WTC11 (cell line): ENCODE measurements at regions not wholly inside any gene's neighbourhood (a gene's known extent, or its start where the extent isn't known, plus 50 kb on each side); places are given as distances from the start of the nearest gene placed in this dataset.

Source experiments
- ATAC-seq: fragments of 200-7000 bp; cut with Tn5 transposase; 2 replicates; pipeline ENCODE4 v1.10.0; 2021; ENCODE audit warnings: mild to moderate bottlenecking, moderate library complexity
- CTCF ChIA-PET: fragments of 300-600 bp; sonication (Branson Sonifier 250); formaldehyde crosslinking; loops from one replicate; lab custom pipeline; 2021; ENCODE audit warnings: antibody characterized with exemption; lab: Charles Lee
- POLR2A ChIA-PET: fragments of 350-600 bp; sonication (Branson Sonifier 250); formaldehyde crosslinking; loops from one replicate; lab custom pipeline; 2021; ENCODE audit warnings: antibody characterized with exemption; lab: Charles Lee
- DNase-seq: peaks from one replicate; pipeline ENCODE4 v3.0.0; 2021; ENCODE audit warnings: low spot score
- H3K27ac Mint-ChIP-seq: 2 replicates; pipeline ENCODE4 v1.8.0; 2021; ENCODE audit warnings: mixed read lengths
- H3K27me3 Mint-ChIP-seq: 2 replicates; pipeline ENCODE4 v1.8.0; 2021; ENCODE audit warnings: low read depth, mild to moderate bottlenecking, moderate library complexity, mixed read lengths
- H3K36me3 Mint-ChIP-seq: 2 replicates; pipeline ENCODE4 v1.8.0; 2021; ENCODE audit warnings: mixed read lengths
- H3K4me1 Mint-ChIP-seq: 2 replicates; pipeline ENCODE4 v1.8.0; 2022; ENCODE audit warnings: mixed read lengths
- H3K4me3 Mint-ChIP-seq: 2 replicates; pipeline ENCODE4 v1.8.0; 2021; ENCODE audit warnings: mild to moderate bottlenecking, moderate library complexity, mixed read lengths
- H3K9me3 Mint-ChIP-seq: 2 replicates; pipeline ENCODE4 v1.8.0; 2021; ENCODE audit warnings: mixed read lengths
- AFF4 ChIP-seq: sonication (generic); formaldehyde crosslinking; IDR thresholded peaks from 2 replicates; pipeline ENCODE4 v1.8.1; 2023; ENCODE audit warnings: mild to moderate bottlenecking, missing genetic modification reagents, borderline replicate concordance
- AR ChIP-seq: fragments of 250-450 bp; sonication (Bioruptor Pico); IDR thresholded peaks from 2 replicates; pipeline ENCODE4 v1.9.0; 2021; ENCODE audit warnings: mild to moderate bottlenecking
- CDX4 ChIP-seq: fragments of 250-450 bp; sonication (Bioruptor Pico); IDR thresholded peaks from 2 replicates; pipeline ENCODE4 v1.9.0; 2021; ENCODE audit warnings: moderate library complexity, mild to moderate bottlenecking, inconsistent platforms, borderline replicate concordance
- CTCF ChIP-seq: fragments of 200-600 bp; IDR thresholded peaks from 2 replicates; pipeline ENCODE4 v1.8.0; 2022; ENCODE audit warnings: antibody characterized with exemption
- E2F1 ChIP-seq: sonication (generic); formaldehyde crosslinking; IDR thresholded peaks from 2 replicates; pipeline ENCODE4 v1.8.0; 2022; ENCODE audit warnings: mild to moderate bottlenecking, missing genetic modification reagents
- FOXK1 ChIP-seq: sonication (generic); formaldehyde crosslinking; IDR thresholded peaks from 2 replicates; pipeline ENCODE4 v1.8.0; 2022; ENCODE audit warnings: mild to moderate bottlenecking, moderate library complexity, missing genetic modification reagents
- FOXP1 ChIP-seq: sonication (generic); formaldehyde crosslinking; IDR thresholded peaks from 2 replicates; pipeline ENCODE4 v1.8.0; 2022; ENCODE audit warnings: missing genetic modification reagents, mild to moderate bottlenecking, moderate library complexity, borderline replicate concordance
- NFATC4 ChIP-seq: fragments of 250-450 bp; sonication (Bioruptor Pico); IDR thresholded peaks from 2 replicates; pipeline ENCODE4 v1.9.0; 2021; ENCODE audit warnings: mild to moderate bottlenecking
- NFE2L1 ChIP-seq: sonication (generic); formaldehyde crosslinking; IDR thresholded peaks from 2 replicates; pipeline ENCODE4 v1.8.1; 2023; ENCODE audit warnings: missing genetic modification reagents
- NFYB ChIP-seq: sonication (generic); formaldehyde crosslinking; conservative IDR thresholded peaks from 2 replicates; pipeline ENCODE4 v1.8.0; 2022; ENCODE audit warnings: low read depth, missing genetic modification reagents
- NR3C1 ChIP-seq: sonication (generic); formaldehyde crosslinking; conservative IDR thresholded peaks from 2 replicates; pipeline ENCODE4 v1.8.1; 2023; ENCODE audit warnings: low read depth, mild to moderate bottlenecking, missing genetic modification reagents
- PREB ChIP-seq: sonication (generic); formaldehyde crosslinking; IDR thresholded peaks from 2 replicates; pipeline ENCODE4 v1.8.1; 2022; ENCODE audit warnings: mild to moderate bottlenecking, missing genetic modification reagents, moderate library complexity, borderline replicate concordance
- SMAD3 ChIP-seq: sonication (generic); formaldehyde crosslinking; IDR thresholded peaks from 2 replicates; pipeline ENCODE4 v1.8.0; 2022; ENCODE audit warnings: missing genetic modification reagents, mild to moderate bottlenecking, borderline replicate concordance
- STAT6 ChIP-seq: sonication (generic); formaldehyde crosslinking; conservative IDR thresholded peaks from 2 replicates; pipeline ENCODE4 v1.8.1; 2023; ENCODE audit warnings: mild to moderate bottlenecking, low read depth, missing genetic modification reagents, moderate library complexity
- ZNF317 ChIP-seq: sonication (generic); formaldehyde crosslinking; IDR thresholded peaks from 2 replicates; pipeline ENCODE4 v1.8.1; 2023; ENCODE audit warnings: low read depth, mild to moderate bottlenecking, moderate library complexity, missing genetic modification reagents, borderline replicate concordance
- ZNF396 ChIP-seq: fragments of 250-450 bp; sonication (Bioruptor Pico); IDR thresholded peaks from 2 replicates; pipeline ENCODE4 v1.8.0; 2021; ENCODE audit warnings: mild to moderate bottlenecking, moderate library complexity, borderline replicate concordance

GRCh38 chr14:101467181-101467926 lies 93.9 kb upstream of the DIO3 start:
- Mint-ChIP-seq H3K36me3 (no peaks in the 10 kb centered on the region), H3K4me3 (no peak overlapping the region), H3K9me3 (no peaks in the 10 kb centered on the region), H3K27me3 (no peaks in the 10 kb centered on the region), H3K27ac (no peak overlapping the region), H3K4me1 (no peaks in the 10 kb centered on the region)
- ChIA-PET POLR2A (no interaction called here), CTCF (interaction anchor here (1.1 kb wide), 1 partner anchor 37 kb away, joined by 3 read pairs; no protein-coding TSS in a partner anchor)
- DNase-seq (no peak), ATAC-seq (no peak)
- TF ChIP-seq AFF4 (CRISPR knock-in tag): no peak
- no peak for TF ChIP-seq NFATC4
- no peak for TF ChIP-seq SMAD3
- no peak for TF ChIP-seq NR3C1 (CRISPR knock-in tag)
- TF ChIP-seq E2F1 (CRISPR knock-in tag): no peak
- TF ChIP-seq CTCF: no peak
- no peak for TF ChIP-seq FOXK1 (CRISPR knock-in tag)
- TF ChIP-seq STAT6 (CRISPR knock-in tag): no peak
- TF ChIP-seq ZNF396 (CRISPR knock-in tag): no peak

GRCh38 chr14:101469382-101470247 lies 91.7 kb upstream of the DIO3 start:
- ChIA-PET CTCF (no interaction called here), POLR2A (no interaction called here)
- no peak for DNase-seq
- Mint-ChIP-seq H3K4me3 (no peak overlapping the region), H3K9me3 (no peaks in the 10 kb centered on the region), H3K27me3 (no peaks in the 10 kb centered on the region), H3K36me3 (no peaks in the 10 kb centered on the region), H3K27ac (no peak overlapping the region), H3K4me1 (no peaks in the 10 kb centered on the region)
- ATAC-seq: no peak
- TF ChIP-seq NFE2L1 (CRISPR knock-in tag): no peak
- no peak for TF ChIP-seq NFYB (CRISPR knock-in tag)
- no peak for TF ChIP-seq ZNF317 (CRISPR knock-in tag)
- TF ChIP-seq CDX4 (CRISPR knock-in tag): no peak
- TF ChIP-seq FOXP1 (CRISPR knock-in tag): no peak
- TF ChIP-seq PREB (CRISPR knock-in tag): no peak
- TF ChIP-seq AR (CRISPR knock-in tag): no peak
